NCI-H1436 (cell line): ENCODE measurements at regions not wholly inside any gene's neighbourhood (a gene's known extent, or its start where the extent isn't known, plus 50 kb on each side); places are given as distances from the start of the nearest gene placed in this dataset.

ENCODE experiments used
- DNase-seq: peaks from one replicate; lab custom pipeline; 2025; lab: John Stamatoyannopoulos, UW

DNA sequence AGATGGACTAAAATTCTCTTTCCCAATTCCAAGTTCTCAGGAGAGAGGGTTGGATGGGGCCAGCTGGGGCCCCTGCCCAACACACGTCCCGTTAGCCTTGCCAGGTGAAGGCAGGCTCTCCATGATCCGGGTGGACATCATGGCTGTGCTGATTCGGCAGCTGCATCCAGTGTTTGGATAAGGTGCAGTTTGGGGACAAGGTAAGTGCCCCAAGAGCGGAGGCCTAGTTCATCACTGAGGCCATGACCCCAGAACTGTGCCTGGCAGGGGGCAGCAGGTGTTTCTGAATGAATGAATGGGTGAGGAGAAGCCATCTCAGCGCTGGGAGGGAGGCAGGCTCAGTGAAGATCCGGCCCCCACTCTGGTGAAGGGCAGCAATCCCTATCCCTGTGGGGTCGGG is 520.4 kb downstream of the TBC1D22A start:
- DNase-seq: no peak

DNA sequence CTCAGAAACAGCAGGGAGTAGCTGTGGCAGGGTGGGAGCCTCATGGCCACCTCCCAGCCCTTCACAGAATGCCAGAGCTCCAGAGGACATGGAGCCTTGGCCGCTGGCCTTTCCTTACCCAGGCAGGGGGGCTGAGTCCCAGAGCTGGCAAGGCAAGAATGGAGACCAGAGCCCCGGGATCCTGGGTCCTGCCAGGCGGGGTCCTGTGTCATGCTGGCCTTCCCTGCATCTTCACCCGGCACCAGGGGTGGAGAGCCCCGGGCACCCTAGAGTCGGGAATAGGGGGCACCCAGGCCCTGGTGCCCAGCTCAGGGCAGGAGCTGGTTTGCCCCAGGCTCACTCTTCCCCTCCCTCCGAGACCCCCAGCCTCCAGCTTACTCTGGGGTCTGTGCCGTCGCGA is 519.9 kb downstream of the TBC1D22A start:
- no peak for DNase-seq

DNA sequence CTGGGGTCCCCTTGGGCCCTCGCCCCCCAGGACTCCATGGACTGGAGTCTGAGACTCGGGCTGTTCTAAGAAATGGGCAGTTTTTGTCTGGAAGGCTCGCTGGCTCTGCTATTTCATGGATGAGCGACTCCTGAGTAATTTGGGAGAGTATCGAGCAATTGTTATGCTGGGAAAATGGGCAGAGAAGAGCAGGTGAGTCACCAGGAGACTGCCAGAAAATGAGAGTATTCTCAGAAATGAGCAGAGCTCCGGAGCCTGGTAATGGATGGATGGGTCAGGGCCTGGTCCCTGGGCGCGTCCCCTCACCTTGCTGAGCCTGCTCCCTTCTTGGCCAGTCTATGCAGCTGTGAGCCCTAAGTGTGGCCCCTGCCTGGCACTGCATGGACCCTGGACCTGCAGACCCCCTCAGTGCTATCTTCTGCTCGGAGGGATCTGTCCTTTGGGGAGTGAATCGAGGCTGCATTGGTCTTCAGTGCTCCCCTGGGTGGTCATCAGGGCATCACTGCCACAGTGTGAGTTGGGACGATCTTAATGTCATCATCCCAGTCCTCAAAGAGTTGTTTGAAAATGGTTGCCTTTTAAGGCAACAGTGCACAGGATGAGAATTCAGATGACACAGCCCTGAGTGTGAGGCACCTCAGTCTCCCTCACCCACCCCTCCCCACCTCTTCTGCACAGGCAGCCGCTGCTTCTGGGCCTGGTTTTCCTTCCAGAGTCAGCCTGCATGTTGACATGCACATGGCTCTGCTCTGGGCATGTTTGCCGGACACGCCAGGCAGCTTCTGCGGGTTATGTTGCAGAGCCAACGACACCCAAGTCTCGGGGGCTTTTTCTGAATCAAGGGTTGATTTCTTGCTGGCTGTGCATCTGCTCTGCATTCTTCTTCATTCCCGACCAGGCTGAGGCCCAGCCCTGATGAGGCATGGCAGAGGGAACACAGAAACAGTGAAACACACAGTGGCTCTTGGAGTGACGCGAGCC is 519.0 kb downstream of the TBC1D22A start:
- DNase-seq: no peak

DNA sequence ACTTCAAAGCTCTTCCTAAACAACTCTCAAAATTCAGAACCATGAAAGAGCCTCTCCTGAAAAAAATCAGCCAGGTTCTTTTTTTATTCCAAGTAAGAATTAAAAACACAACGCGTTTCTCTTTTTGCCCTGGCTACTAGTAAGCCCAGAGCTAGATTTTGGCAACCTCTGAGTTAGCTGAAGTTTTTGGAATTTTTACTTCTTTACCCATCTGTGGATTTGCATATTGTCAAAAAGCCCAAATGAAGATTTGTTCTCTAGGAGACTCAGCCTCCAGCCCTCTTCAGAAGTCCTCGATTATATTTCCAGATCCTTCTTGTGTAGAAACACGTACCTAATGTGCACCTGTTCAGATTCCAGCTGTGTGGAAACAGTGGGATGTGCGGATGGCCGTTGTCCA is 517.9 kb downstream of the TBC1D22A start:
- DNase-seq: no peak

DNA sequence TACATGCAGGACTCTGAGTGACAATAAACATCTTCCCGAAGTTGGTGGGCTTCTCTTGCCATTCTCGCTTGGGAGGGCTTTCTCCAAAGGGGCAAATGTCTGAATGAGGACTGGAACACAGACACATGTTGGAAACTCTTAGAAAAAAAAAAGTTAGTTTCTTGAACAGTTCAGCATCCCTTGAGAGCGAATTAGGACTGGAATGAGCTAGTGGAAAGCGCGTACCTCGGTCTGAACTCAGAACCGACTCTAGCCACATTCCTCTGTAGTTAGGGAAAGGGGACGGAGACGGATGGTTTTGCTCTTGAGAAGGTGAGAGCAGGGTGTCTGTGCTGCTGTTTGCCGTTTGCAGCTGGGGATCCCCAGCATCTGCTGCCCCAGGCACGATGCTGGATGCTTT is 517.3 kb downstream of the TBC1D22A start:
- no peak for DNase-seq

DNA sequence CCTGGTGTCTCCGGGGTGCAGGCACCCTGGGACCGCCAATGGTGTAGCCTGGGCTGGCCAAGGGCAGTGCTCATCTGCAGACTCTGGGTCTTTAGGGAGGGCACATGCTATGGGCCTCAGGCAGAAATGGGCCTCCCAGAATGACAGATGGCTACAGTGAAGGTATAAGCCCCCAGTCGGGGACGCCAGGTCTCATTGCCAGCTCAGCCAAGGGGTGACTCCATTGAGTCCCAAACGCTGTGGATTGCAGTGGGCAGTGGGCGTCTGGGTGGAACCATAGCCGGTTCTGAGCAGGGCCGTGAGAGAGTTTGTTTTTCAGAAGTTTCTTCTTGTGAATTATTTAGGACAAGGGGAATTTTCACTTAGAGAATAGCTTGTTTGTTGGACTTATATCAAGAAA is 516.9 kb downstream of the TBC1D22A start:
- DNase-seq: no peak

DNA sequence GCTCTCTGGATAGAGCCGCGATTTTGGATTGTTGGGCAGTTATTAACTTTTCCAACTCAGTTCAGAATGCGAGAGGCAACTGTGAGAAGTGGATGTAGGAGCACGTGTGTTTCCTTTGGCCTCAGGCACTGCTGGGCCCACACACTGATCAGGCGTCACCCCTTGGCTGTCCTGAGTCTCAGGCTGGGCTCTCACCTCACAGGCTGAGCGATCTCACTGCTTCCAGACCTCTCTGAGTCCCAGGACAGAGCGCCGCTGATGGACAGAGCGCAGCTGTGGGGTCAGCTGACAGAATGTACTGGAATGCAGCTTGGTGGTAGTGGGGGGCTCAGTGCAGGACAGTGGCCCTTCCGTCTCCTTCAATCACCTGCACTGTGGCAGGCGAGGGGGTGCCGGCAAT is 516.2 kb downstream of the TBC1D22A start:
- DNase-seq: no peak

DNA sequence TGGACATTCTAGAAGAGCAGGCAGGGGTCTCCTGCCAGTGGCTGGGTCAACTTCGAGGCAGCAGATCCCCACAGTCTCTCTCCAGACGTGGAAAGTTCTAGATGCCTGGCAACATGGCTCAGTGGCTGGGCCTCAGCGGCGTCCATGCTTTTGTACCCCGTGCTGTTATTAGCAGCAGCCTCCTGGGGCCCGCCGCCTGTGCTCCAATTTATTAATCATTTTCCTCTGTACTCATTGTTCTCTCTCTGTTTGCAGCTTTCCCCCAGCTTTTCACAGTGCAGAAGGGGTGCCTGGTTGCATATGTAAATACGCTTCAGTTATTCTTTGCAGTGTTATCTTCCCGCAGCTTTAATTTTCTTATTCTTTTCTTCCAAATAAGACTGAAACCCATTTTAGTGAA is 515.1 kb downstream of the TBC1D22A start:
- DNase-seq: no peak

DNA sequence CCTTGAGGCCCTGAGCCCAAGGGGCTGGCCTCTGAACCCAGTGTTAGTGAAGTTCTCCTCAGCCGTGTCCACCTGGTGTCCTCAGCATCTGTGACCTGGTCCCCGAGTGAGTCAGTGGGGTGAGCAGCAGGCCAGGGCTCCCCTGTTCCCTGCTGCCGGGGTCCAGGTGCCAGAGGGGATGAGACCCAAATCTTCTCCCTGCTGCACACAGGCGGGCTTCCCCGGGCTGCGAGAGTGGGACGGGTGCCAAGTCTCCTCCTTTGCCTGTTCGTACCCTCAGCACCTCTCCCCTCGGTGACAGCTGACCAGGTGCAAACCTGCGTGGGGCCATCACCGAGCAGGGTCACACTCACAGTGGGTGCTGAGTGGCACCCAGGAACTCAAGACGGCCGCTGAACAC is 514.5 kb downstream of the TBC1D22A start:
- no peak for DNase-seq

DNA sequence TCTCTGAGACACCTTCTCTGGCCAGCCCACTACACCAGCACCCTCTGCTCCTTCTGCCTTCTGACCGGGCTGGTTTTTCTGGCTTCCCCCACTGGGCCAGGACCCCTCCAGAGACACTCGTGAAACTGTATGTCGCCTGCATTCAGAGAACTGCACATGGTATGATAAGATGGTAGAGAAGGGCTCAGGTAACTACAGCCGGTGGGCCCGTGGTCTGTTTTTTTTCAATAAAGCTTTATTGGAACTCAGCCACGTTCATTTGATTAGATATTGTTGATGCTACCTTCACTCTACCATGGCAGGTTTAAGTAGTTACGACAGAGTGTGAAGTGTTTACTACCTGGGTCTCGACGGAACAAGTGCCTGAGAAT is 514.0 kb downstream of the TBC1D22A start:
- no peak for DNase-seq

DNA sequence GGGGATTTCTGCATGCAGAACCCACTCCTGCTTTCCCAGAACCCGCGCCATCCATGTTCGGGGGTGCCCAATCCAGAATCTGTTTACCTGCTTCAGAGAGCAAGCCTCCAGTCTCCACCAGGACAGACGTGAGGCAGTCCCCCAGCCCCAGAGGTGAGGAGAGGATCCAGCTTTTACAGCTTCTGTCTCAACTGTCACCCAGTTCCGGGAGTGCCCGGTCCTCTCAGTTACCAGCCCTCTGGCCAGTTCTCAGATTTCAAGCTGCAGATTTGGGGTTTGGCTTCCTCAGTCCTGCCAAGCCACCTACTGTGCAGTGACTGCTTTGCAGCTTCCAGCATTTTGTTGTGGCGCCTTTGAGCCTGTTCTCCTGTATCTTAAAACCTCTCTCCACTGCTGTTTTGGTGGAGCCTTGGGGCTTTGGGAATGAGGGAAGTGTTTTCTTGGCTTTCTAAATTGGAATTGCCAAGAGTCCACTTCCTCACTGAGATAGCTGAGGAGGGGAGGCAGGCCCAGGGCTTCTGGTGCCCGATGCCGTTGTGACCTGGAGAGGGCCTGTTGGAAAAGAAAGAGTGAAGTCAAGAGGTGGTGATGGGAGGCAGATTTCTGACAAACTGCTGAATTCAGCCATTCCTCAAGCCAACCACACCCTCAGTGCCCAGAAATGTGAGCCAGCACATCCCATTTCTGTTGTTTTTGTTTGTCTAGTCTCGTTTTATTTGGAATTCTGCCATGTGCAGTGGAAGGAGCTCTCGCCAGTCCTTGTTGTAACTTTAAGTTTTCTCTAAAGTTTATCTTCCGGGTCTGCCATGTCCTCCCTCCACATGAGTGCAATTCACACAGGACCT is 513.4 kb downstream of the TBC1D22A start:
- no peak for DNase-seq

DNA sequence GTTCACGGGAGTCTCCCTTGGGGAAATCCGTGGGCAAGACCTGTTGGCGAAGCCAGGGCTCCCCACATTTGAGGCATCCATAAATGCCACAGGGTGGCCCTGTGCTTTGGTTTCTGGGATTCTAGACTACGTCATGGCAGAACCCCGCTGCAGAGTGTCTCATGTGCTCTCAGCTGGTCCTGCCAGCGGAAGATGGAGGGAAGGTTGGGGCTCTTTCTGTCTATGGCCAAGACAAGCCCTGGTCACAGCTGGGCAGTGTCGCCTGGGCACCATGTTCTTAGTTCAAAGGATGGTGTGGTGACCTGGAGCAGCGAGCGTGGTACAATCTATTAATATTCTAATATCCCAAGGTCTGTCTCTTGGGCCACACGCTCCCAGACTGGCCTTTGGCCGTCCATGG is 511.7 kb downstream of the TBC1D22A start:
- DNase-seq: no peak

DNA sequence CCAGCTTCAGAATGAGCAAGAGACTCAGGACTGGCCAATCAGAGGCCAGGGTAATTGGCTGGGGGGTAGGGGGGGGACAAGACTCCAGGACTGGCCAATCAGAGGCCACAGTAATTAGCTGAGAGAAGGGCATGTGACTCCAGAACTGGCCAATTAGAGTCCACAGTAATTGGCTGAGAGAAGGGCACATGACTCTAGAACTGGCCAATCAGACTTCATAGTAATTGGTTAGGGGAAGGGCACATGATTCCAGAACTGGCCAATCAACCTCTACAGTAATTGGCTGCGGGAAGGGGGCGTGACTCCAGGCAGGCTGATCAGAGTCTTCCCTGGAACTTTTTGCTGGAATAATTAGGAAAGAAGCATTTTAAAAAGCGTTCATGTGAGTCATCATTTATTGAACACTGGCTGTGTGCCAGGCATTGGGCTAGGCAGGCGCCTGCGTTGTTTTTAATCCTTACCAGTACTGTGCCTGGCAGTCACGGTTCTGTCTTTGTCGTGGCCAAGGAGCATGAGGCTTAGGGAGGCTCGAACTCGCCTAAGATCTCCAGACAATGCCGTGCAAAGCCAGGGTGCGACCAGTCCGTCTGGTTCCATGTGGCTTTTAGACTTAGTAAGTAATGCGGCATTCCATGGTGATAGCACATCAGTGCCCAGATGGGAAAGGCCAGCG is 508.1 kb downstream of the TBC1D22A start:
- DNase-seq: no peak

DNA sequence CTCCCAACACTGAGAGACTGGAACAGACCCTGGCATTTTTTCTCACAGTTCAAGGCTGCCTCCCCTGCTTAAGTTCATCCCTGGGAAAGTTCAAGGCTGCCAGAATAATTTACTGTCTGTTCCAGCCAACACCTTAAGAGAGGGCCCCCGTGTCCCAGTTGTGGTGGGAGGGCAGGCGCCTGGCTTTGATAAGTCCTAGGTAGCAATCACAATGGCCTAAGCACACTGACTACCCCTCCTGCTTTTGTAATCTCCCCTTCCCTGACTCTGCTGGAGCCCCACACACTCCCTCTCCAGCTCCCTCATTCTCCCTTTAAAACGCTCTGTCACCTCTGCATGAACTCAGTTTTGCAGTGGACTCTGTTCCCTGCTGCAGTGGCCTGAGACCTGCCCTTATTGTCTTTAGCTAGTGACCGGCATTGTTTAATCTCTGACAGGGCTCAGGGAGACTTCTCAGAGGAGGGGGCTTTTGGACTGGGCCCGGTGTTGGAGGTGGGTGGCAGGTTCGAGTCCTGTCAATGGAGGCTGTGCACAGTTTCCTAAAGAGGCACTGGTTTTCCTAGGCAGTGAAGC is 507.2 kb downstream of the TBC1D22A start:
- no peak for DNase-seq

DNA sequence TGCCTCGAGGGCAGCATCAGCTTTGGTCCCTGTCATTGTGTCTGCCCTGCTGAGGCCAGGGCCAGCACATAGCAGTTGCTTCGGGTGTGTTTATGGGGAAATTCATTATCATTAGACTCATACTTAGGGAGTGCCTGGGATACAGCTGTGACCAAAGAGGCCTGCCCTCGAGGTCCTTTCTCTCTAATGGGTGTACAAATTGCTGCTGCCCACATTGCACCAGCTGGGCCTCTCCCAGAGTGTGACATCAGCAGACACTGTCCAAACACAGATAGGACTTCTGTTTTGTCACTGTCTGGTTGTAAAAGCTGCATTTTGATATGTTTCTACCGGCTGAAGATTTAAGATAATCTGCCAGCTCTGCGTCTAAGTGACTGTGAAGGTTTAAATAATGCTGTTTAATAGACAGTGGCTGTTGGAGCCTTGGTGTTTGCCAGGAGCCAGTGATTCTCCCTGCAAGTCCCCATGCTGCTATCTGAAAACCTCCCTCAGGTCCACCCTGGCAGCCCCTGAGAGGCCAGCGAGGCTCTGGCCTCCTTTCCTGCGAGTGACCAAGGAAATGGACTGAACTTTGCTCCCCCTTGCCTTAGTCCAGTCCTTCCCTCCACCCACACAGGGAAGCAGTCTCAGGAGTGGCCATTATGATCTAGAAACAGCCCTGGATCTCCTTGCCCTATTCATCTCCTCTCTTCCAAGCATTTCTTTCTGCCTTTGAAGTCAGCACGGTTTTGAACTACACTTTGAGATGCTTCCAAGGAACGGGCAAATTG is 505.2 kb downstream of the TBC1D22A start:
- DNase-seq: no peak

DNA sequence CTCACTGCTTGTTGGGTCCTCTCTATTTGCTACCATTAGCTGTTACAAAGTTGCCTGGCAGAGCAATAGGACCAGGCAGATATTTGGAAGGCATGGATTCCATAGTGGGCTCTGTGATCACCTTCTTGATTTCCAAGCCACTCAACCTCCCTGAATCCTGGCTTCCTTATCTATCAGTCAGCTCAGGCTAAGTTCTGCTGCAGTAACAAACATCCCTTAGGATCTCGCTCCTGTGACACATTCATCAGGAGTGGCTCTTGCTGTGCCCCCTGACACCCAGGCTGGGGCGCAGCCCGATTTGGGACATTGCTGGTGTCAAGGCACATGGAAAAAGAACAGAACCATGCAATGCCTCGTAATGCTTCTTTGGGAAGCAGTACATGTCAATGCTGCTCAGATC is 503.9 kb downstream of the TBC1D22A start:
- DNase-seq: no peak

DNA sequence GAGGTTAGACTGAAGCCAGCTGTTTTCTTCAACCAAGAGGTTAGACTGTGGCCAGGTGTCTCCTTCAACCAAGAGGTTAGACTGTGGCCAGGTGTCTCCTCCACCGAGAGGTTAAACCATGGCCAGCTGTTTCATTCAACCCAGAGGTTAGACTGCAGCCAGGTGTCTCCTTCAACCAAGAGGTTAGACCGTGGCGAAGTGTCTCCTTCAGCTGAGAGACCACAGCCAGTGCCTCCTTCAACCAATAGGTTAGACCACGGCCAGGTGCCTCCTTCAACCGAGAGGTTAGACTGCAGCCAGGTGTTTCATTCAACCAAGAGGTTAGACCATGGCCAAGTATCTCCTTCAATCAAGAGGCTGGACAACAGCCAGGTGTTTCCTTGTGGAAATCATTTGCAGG is 498.1 kb downstream of the TBC1D22A start:
- no peak for DNase-seq

DNA sequence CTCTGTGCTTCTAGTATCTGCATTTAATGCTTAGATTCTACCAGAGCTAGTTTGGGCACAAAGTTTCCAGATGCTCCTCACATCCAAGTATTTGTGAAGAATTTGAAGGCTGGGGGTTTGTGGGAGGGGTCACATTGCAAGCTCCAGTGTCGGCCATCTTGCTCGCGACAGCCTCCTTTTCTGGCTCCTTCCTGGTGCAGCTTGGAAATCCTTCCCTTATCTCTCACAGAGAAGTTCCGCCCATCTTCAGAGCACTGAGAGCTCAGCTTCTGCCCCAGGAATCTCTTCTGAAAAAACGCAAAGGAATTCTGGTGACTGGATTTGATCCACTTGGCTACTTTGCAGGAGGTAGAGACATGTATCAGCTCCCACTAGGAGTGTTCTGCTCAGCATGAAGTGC is 497.5 kb downstream of the TBC1D22A start:
- no peak for DNase-seq

DNA sequence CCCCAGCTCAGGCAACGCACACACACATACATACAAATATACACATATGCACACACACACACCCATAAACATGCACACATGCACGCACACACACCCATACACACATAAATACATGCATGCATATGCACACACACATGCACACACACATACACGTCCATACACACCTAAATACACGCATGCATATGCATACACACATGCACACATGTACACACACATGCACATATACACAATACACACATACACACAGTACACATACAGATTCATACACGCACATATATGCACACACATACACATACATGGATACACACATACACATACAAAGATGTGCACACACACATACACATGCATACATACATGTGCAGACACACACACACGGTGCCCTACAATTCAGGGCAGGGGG is 496.6 kb downstream of the TBC1D22A start:
- no peak for DNase-seq

DNA sequence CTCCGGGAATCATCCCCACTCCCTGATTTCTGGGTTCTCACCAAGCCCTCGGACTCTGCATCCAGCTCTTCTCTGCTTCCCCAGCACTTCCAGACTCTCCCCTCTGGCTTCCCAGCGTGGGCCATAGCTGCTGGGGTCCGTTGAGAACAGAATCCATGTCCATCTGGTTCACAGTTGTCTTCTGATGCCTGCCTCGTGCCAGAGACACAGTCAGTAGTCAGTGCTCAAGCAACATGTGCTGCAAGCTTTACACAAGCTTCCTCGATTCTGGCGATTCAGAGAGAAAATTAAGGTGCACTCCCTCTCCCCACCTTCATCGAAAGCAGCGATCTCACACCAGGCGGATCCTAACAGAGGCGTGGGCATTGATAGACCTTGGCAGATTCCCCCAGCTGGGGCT is 495.5 kb downstream of the TBC1D22A start:
- no peak for DNase-seq

DNA sequence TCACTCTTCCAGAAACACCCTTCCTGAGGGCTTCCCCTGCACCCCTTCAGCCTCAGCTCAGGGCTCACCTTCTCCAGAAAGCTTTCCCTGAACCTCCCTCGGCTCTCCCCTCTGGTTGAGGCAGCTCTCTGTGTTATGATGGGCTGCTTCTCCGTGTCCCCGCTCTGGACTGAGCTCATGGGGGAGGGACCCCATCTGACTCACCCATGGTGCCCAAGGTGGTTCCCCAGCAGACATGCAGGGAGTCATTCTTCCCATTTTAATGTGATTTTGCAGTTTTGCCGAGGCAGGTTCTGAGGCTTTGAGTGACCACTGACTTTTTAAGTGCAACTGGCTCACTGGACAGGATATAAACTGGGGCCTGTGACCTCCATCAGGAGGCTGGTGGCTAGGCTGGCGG is 495.1 kb downstream of the TBC1D22A start:
- DNase-seq: no peak

DNA sequence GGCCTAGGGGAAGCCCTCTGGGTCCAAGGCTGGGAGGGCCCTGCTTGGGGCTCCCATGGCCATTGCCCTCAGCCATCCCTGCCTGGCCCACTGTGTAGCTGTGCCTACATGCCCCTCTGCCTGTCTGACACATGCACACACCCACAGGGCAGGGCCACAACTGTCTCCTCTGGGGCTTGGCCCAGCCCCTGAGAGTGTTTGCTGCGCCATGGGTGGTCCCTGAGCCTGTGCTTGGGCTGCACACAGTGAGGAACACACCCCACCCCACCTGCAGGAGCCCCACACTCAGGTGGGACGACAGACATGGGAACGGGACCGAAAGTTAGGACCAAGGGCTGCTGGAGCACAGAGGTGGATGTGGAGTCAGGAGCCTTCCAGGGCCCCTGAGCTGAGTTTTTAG is 489.5 kb downstream of the TBC1D22A start:
- DNase-seq: no peak
